IPS DF 19.7 (cell line): ENCODE measurements at regions not wholly inside any gene's neighbourhood (a gene's known extent, or its start where the extent isn't known, plus 50 kb on each side); places are given as distances from the start of the nearest gene placed in this dataset.

Source experiments
- DNase-seq: peaks from one replicate; pipeline ENCODE4 v3.0.0-alpha.2; 2013; ENCODE audit warnings: low read depth, low spot score

DNA sequence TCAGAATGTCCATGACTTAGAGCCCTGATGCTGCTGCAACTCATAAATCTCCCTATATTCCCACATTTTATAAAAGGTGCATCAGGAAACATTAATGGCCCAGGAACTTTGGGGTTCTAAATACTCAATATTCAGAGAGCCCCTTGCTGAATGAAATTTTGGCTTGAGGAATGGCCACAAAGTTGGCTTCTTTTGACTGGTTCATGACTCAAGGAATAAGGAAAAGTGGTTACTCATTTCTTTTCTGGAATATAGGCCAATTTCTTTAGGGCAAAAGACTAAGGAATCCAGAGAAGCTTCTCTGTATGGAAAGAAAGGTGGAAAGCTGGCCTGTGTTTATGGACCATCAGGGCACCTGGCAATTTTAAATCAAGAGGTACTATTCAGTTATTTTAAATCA, 308.9 kb upstream of the NT5C1B start:
- DNase-seq = no peak

DNA sequence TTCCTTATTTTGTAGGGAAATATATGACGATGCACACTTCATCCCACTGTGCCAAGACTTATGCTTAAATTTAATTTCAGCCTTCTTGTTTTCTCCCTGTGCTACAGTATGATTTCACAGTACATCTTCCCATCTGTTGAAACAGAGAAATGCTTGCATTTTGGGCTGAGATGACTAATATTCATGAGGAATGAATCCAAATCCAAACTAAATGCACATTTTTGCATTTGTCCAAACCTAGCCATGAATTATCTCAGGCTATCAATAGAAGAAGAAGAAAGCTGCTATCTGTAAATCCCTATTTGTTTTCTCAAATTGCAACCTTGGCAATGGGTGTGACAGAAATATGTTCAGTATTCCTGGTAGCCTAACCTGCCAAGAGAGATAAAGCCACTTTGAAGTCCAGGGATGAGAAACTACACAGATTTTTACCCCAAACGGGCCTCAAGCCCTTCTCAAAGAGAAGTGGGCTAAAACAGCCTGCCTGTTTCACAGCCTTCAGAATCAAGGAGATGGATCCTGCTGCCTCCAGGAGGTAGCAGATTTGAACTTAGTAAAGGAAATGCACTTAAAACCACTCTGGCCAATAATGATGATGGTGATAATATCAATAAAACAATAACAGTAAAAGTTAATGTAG, 306.9 kb upstream of the NT5C1B start:
- DNase-seq = no peak

DNA sequence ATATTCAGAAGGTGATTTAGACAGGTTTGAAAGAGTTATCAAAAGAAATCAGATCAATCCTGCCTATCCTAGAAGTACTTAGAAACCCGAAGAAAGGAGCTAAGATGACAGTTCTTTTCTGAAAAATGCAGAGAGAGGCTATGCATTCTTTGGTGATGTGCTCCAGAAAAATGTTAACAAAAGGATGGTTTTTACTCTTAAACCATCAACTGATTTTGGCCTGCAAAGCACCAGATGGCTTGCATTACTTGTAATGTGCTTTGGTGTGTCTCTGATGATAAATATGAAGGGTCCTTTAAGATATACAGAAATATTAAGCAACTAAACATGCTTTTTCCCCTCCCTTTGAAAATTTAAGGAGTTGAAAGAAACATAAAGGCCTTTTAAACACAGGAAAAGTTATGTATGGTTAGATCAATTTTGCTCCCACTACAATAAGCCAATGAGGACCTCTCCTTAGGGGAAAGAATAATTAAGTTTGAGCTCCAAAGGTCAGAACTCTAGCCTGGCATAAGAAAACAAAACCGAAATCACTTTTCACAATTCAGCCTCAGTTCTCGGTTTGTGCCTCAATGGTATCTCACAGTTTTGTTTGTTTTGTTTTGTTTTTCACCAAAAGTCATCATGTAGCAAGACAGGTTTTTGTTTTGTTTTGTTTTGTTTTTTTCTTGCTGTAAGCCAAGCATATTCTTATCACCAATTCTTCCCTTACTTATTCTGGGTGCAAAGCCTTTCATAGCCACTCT, 302.4 kb upstream of the NT5C1B start:
- no peak for DNase-seq

GRCh38 chr2:18889565-18890332, 300.4 kb upstream of the NT5C1B start:
- DNase-seq = no peak

GRCh38 chr2:18885457-18885856, 296.1 kb upstream of the NT5C1B start:
- DNase-seq = no peak

DNA sequence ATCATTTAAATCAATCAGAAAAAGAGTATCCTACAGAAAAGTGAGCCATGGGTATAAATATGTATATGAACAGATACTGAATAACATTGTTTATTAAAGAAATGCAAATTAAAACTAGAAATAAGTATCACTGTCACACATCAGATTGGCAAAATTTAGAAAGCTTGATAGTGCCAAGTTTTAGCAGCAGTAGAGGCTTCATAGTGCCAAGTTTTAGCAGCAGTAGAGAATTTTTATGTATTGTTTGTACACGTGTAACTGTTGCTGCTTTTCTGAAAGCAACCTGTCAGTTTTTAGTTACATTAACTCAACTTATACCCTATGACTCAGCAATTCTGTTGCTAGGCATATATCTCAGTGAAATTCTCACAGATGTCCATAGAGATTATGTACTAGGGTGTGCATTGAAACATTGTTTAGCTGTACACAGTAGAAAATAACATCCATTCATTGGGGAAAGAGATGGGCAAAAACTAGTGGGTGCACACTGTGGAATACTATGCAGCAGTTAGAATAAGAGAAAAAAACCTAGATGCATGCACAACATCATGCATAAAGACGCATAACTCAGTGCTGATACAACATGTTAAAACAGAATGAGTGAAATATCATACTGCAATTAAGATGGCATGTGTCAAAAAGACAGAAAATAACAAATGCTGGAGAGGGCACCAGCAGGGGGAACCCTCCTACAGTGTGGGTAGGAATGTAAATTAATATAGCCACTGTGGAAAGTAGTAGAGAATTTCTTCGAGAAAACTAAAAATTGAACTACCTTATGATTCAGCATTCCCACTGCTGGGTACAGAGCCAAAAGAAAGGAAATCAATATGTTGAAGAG, 294.5 kb upstream of the NT5C1B start:
- DNase-seq = no peak

GRCh38 chr2:18871430-18871829, 282.1 kb upstream of the NT5C1B start:
- DNase-seq = no peak

- no peak for DNase-seq
Measured at GRCh38 chr2:18870307-18870706, 280.9 kb upstream of the NT5C1B start.

GRCh38 chr2:18861951-18862350, 272.6 kb upstream of the NT5C1B start:
- no peak for DNase-seq

- DNase-seq = no peak
Measured at GRCh38 chr2:18860179-18860578, 270.8 kb upstream of the NT5C1B start.

DNA sequence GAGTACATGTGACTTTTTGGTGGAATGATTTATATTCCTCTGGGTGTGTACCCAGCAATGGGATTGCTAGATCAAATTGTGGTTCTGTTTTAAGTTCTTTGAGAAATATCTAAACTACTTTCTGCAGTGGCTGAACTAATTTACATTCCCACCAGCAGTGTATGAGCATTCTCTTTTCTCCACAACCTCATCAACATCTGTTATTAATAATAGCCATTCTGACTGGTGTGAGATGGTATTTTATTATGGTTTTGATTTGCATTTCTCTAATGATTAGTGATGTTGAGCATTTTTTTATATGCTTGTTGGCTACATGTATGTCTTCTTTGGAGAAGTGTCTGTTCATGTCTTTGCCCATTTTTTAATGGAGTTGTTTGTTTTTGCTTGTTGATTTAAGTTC, 267.4 kb upstream of the NT5C1B start:
- DNase-seq = no peak

DNA sequence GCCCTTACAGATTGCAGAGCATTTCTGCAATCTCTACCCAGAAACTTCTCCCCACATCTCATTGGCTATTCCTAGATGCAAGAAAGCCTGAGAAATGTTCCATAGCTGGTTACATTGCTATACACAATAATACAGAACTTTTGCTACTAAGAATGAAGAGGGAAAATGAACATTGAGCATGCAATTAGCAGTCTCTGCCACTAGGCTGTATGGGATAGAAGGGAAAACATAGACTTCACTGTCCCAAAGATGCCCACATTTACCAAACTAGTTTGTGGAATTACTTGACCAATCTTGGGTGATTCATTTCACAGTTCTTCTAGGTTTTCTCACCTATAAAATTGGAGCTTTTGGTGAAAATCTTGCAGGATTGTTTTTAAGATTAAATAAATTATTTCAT, 265.7 kb upstream of the NT5C1B start:
- DNase-seq = no peak

DNA sequence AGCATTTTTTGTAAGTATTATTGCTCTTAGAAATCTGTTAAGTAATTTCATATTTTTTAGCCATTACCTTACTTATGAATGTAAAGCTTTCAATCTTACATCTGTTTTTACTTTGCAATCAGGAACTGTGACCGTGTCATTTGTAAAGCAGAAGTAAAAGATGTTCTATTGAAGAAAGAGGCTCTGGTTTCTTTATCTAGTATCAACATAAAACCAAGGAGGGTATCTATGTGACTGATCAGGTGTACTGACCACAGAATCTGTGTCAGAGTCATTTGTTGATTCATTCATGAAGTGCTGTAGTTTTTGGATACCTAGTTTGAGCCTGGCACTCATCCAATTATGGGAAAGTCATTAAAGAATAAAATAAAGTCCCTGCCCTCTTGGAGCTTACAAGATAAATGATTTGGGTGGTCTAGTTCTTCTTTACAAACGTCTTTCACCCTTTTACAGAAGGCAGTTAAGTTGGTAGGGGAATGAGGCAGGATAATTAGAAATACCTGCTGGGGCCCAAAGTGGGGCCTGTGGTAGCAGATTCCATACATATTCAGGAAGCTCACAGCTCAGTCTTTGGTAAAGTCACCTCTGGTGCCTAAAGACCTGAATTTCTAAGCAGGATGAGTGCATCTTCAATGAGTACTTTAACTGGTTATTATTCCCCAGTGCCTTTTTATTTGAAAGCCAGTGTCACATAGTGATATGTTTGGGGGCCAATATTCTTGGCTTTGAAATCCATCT, 260.6 kb upstream of the NT5C1B start:
- DNase-seq = no peak

- DNase-seq = no peak
Measured at GRCh38 chr2:18848646-18849045, 259.3 kb upstream of the NT5C1B start.

GRCh38 chr2:18845854-18846445, 256.6 kb upstream of the NT5C1B start:
- no peak for DNase-seq

DNA sequence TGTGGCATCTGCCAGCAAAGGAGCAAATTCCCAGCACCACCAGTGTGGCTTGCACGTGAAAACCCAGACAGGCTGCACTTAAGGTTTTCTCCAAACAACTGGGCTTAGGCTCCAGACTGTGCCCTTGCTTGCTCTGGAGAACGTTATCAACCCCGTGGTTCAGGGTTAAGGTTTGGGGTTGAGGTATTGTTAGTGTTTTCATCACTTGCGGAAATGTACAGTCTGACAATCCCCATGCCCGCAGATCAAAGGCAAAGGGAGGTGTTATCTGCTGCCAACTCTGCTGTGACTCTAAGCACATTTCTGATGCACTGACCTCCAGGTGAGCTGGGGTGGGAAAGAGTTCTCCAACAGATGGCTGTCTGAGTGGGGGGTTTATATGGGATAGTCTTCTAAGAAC, 253.5 kb upstream of the NT5C1B start:
- DNase-seq = no peak

GRCh38 chr2:18841248-18842150, 252.1 kb upstream of the NT5C1B start:
- DNase-seq = no peak

DNA sequence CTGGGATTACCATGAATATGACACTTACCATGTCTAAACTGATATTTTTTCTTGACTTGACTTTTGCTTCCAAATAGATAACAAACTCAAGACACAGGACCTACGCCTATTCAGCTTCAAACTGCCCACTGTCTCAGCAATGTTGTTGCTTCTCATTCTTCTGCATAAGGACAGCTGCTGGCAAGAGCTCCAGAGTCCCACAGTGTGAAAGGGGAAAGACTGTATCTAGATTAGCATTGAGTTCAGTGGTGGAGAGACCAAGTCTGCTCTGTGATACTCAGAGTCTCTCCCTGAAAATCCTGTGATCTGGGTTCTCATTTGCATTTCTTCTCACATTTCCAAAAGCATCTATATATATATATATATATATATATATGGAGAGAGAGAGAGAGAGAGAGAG, 247.9 kb upstream of the NT5C1B start:
- no peak for DNase-seq

DNA sequence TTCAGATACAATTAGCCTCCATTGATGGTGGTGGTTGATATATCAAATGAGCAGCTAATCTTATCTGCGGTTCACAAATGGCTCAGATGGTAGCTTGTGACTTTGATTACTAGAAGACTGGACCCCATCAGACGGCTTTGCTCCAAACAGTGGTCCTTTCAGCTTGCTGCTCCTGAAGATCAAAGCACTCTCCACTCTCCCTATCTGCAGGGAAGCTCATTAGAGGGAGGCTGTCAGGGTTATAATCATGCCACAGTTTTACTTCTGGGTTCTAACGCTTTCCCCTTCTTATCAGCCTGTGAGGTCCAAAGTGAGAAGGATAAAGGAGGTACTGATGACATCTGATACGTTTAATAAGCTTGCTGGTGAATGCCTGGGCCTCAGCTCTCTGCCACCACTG, 247.1 kb upstream of the NT5C1B start:
- DNase-seq = no peak

DNA sequence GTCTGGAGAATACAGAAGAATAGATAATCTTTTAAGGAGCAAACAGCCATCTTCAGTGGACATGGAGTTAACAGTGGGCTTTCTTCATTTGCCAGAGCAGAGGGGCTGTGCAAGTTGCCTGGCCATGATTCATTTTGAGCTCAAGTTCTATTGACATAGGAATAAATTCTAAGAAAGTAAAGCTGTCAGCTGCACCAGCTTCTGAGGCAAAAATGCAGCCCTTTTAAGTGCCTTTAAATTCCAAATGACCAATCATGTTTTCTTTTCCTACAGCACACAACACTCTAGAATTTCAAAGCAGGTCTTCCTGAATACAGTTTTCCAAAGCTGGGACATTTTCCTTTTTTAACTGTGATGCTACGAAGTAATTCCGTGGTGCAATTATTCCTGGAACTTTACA, 246.4 kb upstream of the NT5C1B start:
- no peak for DNase-seq
